GM18498 (cell line): ENCODE measurements at regions not wholly inside any gene's neighbourhood (a gene's known extent, or its start where the extent isn't known, plus 50 kb on each side); places are given as distances from the start of the nearest gene placed in this dataset.
A peak's percentile ranks its signal among the peaks of the same experiment; 100 is the strongest.

Experiments used
- ATAC-seq: cut with Tn5 transposase; IDR thresholded peaks from one replicate; pipeline ENCODE4 v1.9.1; 2021; ENCODE audit warnings: mild to moderate bottlenecking, moderate library complexity; ENCODE audit not compliant: unreplicated experiment

DNA sequence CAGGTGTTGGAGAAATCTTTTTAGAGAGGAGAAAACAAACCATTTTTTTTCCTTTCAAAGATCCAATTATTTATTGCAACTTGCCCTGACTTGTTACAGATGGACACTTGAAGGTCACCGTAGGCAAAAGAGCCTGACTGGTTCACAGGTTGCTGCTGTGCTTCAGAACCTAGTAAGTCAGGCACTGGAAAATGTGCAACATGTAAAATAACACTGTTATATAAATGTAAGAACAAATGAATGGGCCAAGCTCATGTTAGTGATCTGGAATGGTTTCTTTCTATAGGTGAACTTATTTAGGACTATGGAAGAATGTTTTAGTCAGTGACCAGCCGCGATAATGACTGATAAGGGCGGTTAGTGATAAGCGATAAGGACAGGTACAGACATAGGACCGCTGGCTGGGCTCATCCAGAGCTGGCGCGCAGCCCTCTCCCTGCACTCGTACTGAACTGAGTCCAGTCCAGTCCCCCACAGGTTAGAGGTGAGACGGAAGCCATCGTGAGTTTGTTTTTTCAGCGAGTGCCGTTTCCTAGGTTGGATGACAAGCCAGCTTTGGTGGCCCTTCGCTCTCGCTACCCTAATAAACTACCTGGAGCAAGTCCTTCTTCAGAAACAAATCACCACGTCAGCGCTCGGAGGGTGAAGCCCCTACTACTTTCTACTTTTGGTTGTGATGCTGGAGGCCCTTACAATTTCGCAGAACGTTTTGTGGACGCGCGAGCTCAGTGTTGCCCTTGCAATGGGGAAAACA, 94.4 kb upstream of the PRDM1 start:
- ATAC-seq, result peak; percentile 35

DNA sequence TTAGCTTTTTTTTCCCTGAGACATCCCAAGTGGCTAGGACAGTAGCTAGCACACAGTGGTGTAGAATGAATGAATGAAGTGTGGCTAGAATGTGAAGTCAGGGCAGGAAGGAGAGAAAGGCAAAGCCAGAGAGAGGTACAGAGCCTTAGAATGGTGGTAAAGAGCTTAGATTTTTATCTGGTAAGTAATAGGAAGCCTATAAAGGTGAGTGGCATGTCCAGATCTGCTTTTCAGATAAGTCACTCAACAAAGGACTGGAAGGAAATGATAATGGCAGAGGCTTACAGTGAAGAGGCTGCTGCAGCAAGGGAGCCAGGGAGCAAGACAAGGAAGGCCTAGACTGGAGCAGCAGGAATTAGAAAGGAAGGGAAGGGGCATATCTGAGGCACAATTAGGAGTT, 96.0 kb upstream of the PRDM1 start:
- no peak for ATAC-seq

DNA sequence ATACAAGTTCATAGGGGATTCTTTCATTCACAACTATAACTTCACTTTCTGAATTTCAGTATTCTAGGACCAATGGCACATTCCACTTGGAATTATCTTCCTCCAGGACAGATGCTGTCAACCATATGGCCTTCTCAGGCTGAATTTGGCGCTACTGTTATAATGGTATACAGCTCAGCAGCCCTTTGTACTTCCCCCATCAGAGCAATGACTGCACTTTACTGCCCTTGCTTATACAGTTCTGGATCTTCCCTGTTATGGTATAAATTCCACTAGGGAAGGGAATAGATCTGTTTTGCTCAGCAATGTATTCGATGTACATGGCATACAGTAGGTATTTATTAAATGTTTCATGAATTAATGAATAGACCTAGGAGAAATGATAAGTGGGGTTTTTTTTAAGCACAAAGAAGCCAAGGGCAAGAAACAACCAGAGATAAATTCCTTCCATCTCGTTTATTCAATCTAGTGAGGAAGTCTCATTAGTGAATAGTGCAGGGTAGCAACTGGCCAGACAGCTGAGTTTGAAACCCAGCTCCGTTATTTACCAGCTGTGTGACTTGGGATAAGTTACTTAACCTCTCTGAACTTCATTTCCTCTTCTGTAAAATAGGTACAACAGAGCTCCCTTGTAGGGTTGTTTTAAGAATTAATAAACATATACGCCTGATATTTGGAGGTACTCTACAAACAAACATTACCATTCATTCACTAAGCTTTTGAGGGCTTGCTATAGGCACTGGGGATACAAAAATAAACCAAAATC, 97.1 kb upstream of the PRDM1 start:
- ATAC-seq, result no peak

DNA sequence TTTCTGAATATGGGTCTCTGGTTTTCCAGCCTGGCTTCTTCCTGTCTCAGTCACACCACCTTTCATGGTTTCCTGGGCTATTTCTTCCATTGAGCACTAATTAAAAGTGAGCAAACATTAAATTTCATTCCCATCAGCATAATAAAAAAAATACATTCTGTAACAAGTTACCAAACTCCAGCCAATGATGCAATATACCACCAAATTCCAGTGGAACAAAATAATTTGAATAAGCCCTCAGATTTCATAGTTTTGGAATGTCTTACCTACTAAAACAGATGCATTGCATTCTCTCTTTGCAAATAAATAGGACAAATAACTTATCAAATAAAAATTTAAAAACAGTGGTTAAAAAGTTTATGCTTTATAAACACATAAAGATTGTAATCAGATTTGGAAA, 97.8 kb upstream of the PRDM1 start:
- ATAC-seq, result no peak

DNA sequence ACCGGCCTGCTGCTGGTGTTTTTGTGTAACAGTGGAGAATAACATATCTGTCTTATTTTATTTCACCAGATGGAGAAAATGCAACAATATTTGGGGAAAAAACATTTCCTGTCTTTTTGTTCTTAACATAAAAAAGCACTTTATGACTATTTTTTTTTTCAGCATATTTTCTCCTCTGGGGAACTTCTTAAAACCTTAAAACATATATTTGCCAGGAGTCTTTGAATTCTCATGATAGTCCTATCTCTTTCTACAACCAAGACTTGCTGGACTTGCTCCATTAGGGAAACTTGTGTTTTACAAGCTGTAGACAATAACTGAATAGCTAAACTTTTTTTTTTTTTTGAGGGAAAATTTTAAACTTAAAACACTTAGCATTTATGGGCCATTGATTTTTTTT, 98.6 kb upstream of the PRDM1 start:
- ATAC-seq, result no peak

DNA sequence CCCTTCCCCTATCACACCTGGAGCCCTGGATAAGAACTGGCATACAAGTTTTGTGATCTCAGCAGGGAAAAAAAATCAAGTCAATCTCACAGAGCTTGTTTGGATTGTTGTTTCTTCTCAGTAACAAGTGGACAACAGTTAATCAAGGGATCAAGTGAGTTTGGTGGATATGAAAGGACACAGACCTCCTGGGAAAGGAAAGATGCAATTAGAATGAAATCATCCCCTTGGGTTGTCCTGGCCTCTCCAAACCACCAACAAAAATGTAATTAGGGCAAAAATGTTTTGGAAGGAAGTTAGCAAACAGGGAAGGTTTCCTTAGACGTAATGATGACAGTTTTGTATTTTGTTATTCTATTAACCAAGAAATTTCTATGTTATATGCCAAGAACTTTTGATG, 99.1 kb upstream of the PRDM1 start:
- no peak for ATAC-seq

DNA sequence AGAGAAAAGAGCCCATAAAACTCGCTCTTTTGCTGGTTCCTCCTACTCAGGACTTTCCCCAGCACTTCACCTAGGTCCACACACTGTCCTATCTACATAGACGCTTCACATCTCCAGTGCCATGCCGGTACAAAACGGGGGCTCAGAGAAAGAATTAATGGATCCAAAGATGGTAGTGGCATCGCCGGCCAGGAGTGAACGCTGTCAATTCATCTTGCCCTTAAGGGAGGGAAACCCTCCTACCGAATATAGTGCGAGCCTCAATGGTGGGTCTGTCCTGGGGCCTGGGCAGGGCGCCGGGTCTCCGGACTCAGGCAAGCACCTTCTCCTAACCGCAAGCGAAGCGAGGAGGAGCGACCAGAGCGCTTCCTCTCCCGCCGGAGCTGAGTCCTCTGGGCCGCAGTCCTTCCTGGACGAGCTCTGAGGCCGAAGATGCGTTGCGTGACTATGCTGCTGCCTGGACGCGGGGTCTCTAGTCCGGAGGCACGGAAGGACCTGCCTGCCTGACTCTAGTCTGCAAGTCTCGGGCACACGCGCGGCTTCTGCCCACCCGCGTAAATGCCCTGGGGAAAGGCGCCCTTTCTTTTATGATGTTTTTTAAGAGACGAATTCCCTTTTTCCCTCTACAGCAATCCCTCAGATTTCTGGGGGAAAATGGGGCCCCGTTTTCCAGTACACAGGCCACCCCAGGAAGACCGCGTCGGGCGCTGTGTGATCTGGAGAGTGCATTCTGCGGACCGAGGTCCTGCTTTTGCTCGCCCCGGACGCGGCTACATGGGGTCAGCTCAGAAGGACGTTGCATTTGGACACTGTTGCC, 100.1 kb upstream of the PRDM1 start:
- no peak for ATAC-seq

DNA sequence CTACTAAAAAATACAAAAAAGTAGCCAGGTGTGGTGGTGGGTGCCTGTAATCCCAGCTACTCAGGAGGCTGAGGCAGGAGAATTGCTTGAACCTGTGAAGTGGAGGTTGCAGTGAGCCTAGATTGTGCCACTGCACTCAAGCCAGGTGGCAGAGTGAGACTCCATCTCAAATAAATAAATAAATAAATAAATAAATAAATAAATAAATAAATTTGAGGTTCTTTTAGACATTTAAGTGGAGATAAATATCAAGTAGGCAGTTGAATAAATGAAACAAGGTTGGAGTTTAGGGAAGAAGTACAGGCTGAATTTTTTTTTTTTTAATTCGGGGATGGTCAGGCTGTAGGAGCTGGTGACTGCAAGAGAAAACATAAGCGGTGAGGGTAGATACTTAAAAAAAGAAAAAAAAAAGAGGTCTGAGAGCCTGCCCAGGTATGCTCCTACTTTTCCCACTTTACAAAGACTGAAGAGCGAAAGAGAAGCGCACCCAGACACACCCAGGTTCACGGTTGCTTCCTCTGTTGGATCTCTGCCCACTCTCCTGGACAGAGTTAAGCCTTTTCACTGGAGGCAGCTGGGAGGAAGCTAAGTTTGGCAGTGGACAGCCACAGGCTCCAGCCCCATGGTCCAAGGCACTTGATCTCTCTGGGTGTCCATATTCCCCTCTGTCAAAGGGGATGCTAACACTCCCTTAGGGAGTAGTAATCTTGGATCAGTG, 100.9 kb upstream of the PRDM1 start:
- no peak for ATAC-seq

DNA sequence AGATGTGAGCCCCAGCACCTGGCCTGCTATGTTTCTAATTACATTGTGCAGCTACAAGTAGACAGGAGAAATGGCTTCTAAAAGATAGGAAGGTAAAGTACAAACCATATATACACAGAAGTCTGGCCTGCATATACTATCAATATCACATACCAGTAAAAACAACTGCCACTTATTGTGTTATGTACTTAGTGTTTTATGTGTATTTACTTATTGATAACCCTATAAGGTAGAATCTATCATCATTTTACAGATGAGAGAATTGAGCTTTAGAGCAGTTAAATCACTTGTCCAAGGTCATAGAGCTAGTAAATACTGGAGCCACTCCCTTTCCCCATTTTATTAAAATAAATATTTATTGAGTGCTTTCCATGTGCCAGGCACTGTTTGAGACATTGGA, 102.4 kb upstream of the PRDM1 start:
- ATAC-seq, result no peak

DNA sequence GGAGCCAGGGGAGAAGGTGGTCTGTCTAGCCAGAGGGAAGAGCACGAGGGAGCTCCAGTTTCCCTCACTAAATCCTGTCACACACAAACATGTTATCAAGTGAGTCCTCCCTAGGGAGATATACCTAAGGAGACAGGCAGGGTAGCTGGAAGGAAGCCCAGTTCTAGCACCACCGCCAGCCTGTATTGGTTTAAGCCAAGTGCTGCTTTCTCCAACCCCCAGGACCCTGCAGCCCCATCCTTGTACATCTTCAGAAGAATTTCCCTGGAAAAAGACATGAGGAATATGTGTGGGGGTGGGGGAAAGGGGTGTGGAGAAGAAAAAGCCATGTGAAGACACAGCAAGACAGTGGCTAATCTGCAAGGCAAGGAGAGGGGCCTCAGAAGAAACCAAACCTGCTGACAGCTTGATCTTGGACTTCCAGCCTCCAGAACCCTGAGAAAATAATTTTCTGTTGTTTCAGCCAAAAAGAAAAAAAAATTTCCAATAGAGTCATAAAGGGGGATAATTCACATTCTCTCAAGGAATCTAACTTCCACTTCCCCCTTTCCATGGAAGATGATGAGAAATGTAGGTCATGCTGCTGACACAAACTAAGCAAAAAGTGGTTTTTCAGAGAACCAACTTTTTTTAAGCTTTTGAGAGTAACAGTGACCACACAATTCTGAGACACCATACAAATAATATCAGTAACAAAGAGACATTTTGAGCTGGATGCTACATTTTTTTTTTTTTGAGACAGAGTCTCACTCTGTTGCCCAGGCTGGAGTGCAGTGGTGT, 103.2 kb upstream of the PRDM1 start:
- no peak for ATAC-seq

DNA sequence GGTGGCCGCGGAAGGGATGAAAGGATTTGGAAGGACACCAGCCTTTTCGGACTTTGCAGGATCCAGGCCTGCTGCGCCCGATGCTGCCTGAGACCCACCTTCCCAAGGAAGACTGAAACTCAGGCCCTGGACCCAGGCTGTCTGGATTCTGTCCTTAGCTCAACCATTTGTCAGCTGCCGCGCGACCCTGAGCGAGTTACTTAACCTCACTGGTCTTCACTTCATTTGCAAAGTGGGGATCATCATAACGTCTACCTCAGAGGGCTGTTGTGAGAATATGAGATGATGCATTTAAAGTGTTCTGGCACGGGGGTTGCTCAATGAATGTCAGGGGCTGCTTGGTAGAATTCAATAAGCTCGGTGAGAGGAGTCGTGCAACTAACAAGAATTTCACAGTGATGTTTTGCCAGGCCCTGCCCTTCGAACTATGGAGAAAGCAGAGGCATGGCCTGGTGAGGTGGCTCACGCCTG, 104.2 kb upstream of the PRDM1 start:
- no peak for ATAC-seq

DNA sequence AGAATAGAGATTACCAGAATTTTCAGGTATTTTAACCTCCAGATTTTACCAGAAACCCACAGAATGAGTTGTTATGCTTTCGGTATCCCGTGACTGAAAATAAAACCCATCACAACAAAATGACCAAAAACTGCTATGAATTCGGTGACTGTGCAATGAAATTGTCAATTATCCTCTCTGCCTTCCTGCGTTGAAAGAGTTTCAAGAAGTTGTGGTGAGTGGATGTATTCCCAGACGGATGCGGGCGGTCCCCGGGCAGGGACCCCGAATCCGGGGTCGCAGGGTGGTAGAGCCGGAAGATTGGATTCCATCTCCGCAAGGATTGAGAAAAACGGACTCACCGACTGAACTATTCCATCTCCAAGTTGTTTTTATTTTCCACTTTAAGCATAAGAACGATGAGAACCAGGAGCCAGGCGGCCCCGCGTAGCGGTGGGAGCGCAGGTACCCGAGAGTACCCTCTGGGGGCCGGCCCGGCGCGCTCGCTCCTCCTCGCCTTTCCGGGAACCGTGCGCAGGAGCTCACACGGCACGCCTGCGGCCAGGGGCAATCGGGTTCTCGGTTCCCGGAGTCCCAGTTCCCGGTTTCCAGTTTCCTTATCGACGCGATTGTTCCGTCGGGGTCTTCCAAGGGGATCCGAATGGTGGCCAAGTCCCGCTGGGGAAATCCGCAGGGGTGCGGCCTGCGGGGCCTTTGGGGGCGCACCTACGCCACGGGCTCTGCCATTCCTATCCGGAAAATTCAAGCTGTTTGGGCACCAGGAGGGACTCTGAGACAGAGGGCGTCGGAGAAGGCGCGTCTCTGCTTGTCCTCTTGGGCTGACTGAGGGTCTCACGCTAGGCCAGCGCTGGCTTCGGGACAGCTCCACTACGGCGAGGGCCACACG, 104.9 kb upstream of the PRDM1 start:
- peak; percentile 75 for ATAC-seq

DNA sequence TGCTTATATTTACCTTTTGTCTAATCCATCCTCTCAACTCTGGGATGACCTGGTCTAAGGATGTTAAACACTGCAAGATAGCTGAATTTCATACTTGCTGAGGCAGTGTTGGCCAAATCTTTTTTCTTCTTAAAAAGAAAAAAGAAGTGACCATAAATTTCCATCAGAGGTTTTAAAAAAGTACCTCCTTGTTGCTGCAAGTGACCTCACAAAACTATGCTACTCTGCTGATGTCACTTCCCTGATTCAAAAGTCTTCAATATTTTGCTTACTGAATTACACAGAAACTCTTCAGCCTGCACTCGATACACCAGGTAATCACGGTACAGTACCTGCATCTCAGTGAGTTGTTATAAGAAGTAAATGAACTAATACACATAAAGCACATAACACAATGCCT, 107.2 kb upstream of the PRDM1 start:
- no peak for ATAC-seq

DNA sequence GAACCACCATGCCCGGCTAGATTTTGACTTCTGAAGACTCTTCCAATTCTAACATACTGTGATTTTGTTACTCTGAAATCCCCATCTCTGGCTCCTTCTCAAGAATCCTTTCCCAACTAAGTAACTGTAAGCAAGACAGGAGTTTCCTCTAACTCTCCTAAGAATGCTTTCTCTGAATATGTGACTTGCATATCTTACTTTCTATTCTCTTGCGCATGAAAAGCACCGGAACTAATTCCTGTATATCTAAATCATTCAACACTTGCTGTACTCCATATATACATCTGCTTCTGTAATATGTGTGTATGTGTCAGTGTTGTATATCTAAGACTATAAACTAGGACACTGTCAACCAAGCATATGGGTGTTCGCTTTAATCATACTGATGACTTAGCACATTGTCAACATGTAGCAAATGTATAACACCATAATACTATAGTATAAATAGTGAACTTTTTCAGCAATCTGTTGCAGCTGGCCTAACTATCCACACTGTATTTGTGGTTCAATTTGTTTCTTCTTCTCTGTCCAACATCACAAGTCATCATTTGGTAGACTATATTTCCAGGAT, 108.1 kb upstream of the PRDM1 start:
- ATAC-seq, result no peak

DNA sequence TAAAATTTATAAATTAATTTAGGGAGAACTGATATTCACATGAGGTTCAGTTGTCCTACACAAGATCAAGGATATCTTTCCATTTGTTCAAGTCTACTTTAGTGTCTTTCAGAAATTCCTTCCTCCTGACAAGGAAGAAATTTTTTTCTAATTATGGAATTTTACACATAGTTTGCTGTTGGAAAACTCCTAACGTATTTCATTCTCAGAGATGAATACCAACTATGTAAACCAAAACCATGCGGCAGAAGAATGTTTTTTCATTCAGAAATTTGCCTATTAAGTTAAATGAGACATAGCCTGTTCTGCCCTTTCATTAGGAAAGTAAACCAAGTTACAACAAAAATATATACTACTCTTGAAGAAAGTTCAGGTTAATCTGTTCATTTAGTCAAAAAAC, 111.2 kb upstream of the PRDM1 start:
- no peak for ATAC-seq

DNA sequence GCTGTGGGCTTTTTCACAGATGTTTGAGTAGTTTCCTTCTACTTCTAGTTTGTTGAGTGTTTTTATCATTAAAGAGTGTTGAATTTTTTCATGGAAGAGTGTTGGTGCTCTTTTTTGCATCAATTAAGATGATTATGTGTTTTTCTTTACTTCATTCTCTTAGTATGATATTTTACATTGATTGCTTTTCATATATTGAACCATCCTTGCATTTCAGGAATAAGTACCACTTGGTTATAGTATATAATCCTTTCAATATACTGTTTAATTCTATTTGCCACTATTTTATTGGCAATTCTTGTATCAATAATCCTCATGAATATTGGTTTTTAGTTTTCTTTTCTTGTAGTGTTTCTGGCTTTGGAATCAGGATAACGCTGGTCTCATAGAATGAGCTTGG, 113.7 kb upstream of the PRDM1 start:
- no peak for ATAC-seq

DNA sequence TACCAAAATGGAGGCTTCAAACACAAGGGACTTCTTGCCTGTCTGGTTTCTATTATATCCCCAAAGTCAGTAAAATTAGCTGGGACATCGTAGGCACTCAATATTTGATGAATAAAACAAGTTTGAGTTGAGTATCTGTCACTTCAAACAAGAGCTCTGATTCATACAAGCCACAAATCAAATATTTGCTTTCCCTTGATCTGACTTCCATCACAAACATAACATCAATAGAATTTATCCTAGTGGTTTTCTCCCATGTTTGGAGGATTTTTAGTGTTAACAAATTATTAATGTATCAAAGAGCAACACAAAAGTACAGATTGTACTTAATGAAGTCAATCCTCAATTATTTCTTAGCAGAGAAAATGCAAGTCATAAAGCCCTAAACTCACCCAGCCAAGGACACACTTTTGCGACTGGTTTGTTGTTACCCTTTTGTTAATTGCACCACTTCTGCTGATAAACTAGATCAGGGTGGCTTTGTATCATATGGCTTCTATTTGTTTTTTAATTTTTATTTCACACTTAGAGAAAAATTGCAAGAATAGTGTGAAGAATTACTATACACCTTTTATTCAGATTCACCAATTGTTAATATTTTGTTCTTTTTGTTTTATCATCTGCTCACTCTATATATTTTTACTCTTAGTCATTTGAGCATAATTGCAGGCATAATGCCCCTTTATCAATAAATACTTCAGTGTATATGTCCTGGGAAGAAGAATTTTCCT, 117.4 kb upstream of the PRDM1 start:
- no peak for ATAC-seq

DNA sequence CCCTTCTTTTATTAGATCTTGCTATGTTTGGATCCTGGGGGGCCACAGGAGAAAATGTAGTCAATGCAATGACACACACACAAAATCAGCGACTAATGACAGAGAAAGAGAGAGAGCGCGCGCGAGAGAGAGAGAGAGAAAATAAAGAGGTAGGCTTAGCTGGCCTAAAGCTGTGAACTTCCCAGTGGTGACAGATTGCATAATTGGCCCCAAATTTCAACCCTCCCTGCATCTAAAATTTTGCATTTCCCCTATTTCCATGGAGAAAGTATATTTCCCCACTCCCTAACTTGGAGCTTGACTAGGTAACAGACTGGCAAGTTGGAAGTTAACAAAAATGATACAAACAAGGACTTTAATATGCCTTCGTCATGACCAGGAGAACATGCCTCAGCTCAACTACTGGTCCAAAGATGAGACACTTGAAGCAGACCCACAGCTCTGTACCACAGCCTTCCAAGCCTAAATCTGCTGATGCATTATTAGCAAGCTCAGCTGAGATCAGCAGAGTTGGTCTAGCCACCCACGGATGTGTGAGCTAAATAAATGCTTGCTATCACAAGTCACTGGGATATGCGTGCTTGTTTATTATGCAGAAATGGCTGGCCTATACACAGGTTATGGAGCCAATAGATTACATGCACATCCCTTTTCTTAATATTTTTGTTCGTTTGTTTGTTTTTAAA, 118.1 kb upstream of the PRDM1 start:
- no peak for ATAC-seq
